Sigmoid colon (tissue), 4 donors: ENCODE measurements at regions not wholly inside any gene's neighbourhood (a gene's known extent, or its start where the extent isn't known, plus 50 kb on each side); places are given as distances from the start of the nearest gene placed in this dataset.

ENCODE experiments used
- POLR2A ChIP-seq, 2 donors: fragments of 450-650 bp; IDR thresholded peaks; one replicate each; pipeline ENCODE4 v1.6.1; 2016; ENCODE audit warnings: antibody characterized with exemption in 2 of 2, mild to moderate bottlenecking in 2 of 2, moderate library complexity in 2 of 2
- POLR2AphosphoS5 ChIP-seq, 4 donors: sonication (generic); formaldehyde crosslinking; IDR thresholded peaks; one replicate each; pipeline ENCODE4 v1.6.1; 2017; ENCODE audit warnings: antibody characterized with exemption in 4 of 4
- TF ChIP-seq, protein P1 (sequence below), 4 experiments: fragments of 450-650 bp in 3 of 4; fragments of 200-600 bp in 1 of 4; IDR thresholded peaks; one replicate each; pipeline ENCODE4 v1.5.1; 2016 to 2019; ENCODE audit warnings: antibody characterized with exemption in 4 of 4, mild to moderate bottlenecking in 3 of 4, moderate library complexity in 2 of 4

DNA sequence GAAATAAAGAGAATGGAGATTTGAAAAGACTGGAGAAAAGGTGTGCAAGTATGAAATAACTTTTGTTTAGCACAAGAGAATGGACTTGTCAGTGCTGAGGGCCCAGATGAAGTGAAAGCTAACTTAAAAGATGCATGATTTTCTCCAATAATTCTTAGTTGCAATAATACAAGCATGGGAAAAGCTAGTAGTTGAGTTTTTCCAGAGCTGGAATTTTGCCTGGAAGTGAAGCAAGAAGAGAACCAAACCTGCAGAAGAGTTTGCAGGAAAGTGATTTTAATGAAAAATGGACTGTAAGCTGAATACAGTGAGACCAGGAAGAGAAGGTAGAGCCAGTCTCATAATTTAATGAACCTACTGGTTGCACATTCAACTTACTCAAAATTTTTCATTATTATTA lies 69.3 kb upstream of the FSCB start:
- TF ChIP-seq POLR2A (IDR thresholded peaks at IDR 0.05) (no peak), POLR2AphosphoS5 (IDR thresholded peaks at IDR 0.05) (no peak)
- TF ChIP-seq, protein P1, sequence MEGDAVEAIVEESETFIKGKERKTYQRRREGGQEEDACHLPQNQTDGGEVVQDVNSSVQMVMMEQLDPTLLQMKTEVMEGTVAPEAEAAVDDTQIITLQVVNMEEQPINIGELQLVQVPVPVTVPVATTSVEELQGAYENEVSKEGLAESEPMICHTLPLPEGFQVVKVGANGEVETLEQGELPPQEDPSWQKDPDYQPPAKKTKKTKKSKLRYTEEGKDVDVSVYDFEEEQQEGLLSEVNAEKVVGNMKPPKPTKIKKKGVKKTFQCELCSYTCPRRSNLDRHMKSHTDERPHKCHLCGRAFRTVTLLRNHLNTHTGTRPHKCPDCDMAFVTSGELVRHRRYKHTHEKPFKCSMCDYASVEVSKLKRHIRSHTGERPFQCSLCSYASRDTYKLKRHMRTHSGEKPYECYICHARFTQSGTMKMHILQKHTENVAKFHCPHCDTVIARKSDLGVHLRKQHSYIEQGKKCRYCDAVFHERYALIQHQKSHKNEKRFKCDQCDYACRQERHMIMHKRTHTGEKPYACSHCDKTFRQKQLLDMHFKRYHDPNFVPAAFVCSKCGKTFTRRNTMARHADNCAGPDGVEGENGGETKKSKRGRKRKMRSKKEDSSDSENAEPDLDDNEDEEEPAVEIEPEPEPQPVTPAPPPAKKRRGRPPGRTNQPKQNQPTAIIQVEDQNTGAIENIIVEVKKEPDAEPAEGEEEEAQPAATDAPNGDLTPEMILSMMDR (IDR thresholded peaks at IDR 0.05), result no peak
